ENCODE measurements at regions not wholly inside any gene's neighbourhood (a gene's known extent, or its start where the extent isn't known, plus 50 kb on each side); places are given as distances from the start of the nearest gene placed in this dataset.

DNA sequence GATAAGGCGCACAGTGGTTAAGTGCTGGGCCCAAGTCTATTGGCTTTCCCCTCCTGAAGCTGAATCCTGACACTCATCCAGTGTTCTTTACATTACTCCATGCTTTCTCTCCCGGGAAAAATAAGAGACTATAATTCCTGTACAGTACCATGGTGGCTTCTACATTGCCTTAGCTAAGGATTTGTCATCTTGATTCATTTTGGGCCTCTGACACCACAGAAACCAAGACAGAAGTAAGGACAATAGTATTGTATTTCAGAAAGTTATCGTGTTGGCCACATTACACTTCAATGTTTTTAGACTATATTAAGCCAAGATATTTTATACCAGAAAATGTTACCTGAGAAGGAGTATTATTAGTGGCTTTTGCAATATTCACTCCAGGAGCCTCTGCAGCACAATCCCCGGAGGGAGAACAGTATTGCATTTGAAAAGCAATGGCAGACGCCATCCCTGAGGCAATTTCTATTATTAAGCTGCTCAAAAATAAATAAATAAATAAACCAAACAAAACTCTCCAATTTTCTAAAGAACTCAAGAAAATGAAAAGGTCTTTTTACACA is 267.9 kb downstream of the ENC1 start:
- Histone ChIP-seq H3K27ac (ENCODE audit: insufficient read depth, low read depth, low read length, poor library complexity, severe bottlenecking) (no peak overlapping the region), H3K4me3 (ENCODE audit: insufficient read depth, low read depth, low read length) (no peak overlapping the region), H3K27me3 (ENCODE audit: control insufficient read depth, insufficient read depth, low read length, poor library complexity, severe bottlenecking) (no peaks in the 10 kb centered on the region), H3K36me3 (ENCODE audit: control insufficient read depth, insufficient read depth, low read length) (no peaks in the 10 kb centered on the region), H3K4me1 (ENCODE audit: control insufficient read depth, insufficient read depth, low read length) (peaks cover 8% of the 10 kb centered on the region), H3K9me3 (ENCODE audit: control insufficient read depth, low read length) (no peaks in the 10 kb centered on the region)
- WGBS, 2 experiments: 75 to 83% methylated on average over 4 to 5 of the region's 5 CpGs

- Histone ChIP-seq H3K27ac (ENCODE audit: insufficient read depth, low read depth, low read length, poor library complexity, severe bottlenecking) (no peak overlapping the region), H3K27me3 (ENCODE audit: control insufficient read depth, insufficient read depth, low read length, poor library complexity, severe bottlenecking) (no peaks in the 10 kb centered on the region), H3K4me3 (ENCODE audit: insufficient read depth, low read depth, low read length) (no peak overlapping the region), H3K4me1 (ENCODE audit: control insufficient read depth, insufficient read depth, low read length) (peaks cover 13% of the 10 kb centered on the region), H3K9me3 (ENCODE audit: control insufficient read depth, low read length) (no peaks in the 10 kb centered on the region), H3K36me3 (ENCODE audit: control insufficient read depth, insufficient read depth, low read length) (no peaks in the 10 kb centered on the region)
- 75 to 84% methylated on average over 3 of the region's 3 CpGs for WGBS, 2 experiments
Observed at GRCh38 chr5:74372051-74372450, 268.5 kb downstream of the ENC1 start.

GRCh38 chr5:74371621-74372020 is 268.9 kb downstream of the ENC1 start:
- no peaks in the 10 kb centered on the region for H3K36me3 ChIP-seq (ENCODE audit: control insufficient read depth, insufficient read depth, low read length)
- no peaks in the 10 kb centered on the region for H3K9me3 ChIP-seq (ENCODE audit: control insufficient read depth, low read length)
- 95 to 99% methylated on average over 5 of the region's 5 CpGs for WGBS, 2 experiments
- H3K4me1 ChIP-seq (ENCODE audit: control insufficient read depth, insufficient read depth, low read length): peaks cover 14% of the 10 kb centered on the region
- H3K27ac ChIP-seq (ENCODE audit: insufficient read depth, low read depth, low read length, poor library complexity, severe bottlenecking): no peak overlapping the region
- H3K4me3 ChIP-seq (ENCODE audit: insufficient read depth, low read depth, low read length): no peak overlapping the region
- H3K27me3 ChIP-seq (ENCODE audit: control insufficient read depth, insufficient read depth, low read length, poor library complexity, severe bottlenecking): no peaks in the 10 kb centered on the region

DNA sequence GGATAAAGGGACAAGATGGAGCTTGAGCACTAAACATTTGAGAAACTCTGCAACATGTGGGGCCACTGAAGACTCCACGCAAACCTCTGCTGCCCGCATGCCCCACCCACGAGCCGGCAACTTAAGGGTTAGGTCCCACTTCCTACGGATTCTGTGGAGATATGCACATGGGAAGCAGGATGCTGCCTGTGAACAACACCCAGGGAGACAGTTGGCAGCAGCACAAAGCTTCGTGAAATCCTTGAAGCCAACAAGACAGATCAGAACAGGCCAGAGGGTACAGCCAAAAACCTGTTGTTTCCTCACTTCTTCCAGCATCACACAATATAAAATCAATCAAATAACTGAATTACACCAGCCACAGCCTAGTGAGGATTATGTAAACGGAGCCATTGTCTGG is 270.4 kb downstream of the ENC1 start:
- 89 to 91% methylated on average over 7 of the region's 7 CpGs for WGBS, 2 experiments
- Histone ChIP-seq H3K27ac (ENCODE audit: insufficient read depth, low read depth, low read length, poor library complexity, severe bottlenecking) (no peak overlapping the region), H3K27me3 (ENCODE audit: control insufficient read depth, insufficient read depth, low read length, poor library complexity, severe bottlenecking) (no peaks in the 10 kb centered on the region), H3K9me3 (ENCODE audit: control insufficient read depth, low read length) (no peaks in the 10 kb centered on the region), H3K4me3 (ENCODE audit: insufficient read depth, low read depth, low read length) (no peak overlapping the region), H3K4me1 (ENCODE audit: control insufficient read depth, insufficient read depth, low read length) (peaks cover 14% of the 10 kb centered on the region), H3K36me3 (ENCODE audit: control insufficient read depth, insufficient read depth, low read length) (no peaks in the 10 kb centered on the region)

DNA sequence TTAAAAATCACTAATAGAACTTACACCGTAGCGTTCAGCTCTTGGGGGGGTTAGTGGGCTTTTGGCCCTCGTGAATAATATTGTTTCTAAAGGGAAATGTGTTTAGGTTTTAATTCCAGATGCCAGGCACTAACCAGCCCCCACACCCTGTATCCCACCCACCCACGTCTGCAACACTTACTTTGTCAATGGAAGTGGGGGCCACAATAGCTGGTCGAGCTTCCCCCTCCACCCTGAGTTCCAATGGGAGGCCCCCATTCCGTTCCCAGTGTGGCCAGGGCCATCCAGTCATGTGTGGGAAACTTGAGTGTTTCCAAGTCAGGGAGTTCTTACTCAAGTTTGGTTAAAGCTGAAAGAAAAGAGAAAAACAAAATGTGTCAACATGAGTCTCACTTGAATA is 271.4 kb downstream of the ENC1 start:
- H3K27ac ChIP-seq (ENCODE audit: insufficient read depth, low read depth, low read length, poor library complexity, severe bottlenecking): no peak overlapping the region
- no peaks in the 10 kb centered on the region for H3K9me3 ChIP-seq (ENCODE audit: control insufficient read depth, low read length)
- 96 to 100% methylated on average over 3 to 4 of the region's 6 CpGs for WGBS, 2 experiments
- H3K4me1 ChIP-seq (ENCODE audit: control insufficient read depth, insufficient read depth, low read length): peaks cover 14% of the 10 kb centered on the region
- no peaks in the 10 kb centered on the region for H3K27me3 ChIP-seq (ENCODE audit: control insufficient read depth, insufficient read depth, low read length, poor library complexity, severe bottlenecking)
- H3K4me3 ChIP-seq (ENCODE audit: insufficient read depth, low read depth, low read length): no peak overlapping the region
- H3K36me3 ChIP-seq (ENCODE audit: control insufficient read depth, insufficient read depth, low read length): no peaks in the 10 kb centered on the region

DNA sequence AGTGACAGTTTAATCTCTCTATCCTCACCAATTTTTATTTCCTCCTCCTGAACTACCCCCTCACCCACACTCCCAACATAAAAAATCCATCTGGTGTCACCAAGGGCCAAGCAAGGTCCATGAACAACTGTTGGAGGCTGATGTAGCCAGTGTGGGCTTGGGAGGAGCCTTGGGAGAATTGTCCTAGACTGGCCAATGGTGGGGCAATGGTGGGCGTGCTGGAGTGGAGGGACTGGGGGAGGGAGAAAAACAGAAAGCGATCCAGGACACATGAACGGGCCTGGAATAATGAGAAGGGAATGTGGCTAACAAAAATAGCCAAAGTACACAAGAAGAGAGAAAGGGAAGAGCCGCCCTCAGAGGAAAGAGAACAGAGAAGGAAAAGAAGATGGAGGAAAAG is 272.6 kb downstream of the ENC1 start:
- Histone ChIP-seq H3K4me1 (ENCODE audit: control insufficient read depth, insufficient read depth, low read length) (peaks cover 14% of the 10 kb centered on the region), H3K9me3 (ENCODE audit: control insufficient read depth, low read length) (no peaks in the 10 kb centered on the region), H3K27ac (ENCODE audit: insufficient read depth, low read depth, low read length, poor library complexity, severe bottlenecking) (no peak overlapping the region), H3K4me3 (ENCODE audit: insufficient read depth, low read depth, low read length) (no peak overlapping the region), H3K27me3 (ENCODE audit: control insufficient read depth, insufficient read depth, low read length, poor library complexity, severe bottlenecking) (no peaks in the 10 kb centered on the region), H3K36me3 (ENCODE audit: control insufficient read depth, insufficient read depth, low read length) (no peaks in the 10 kb centered on the region)
- WGBS, 2 experiments: 87 to 95% methylated on average over 4 of the region's 4 CpGs

GRCh38 chr5:74367241-74367733 is 273.2 kb downstream of the ENC1 start:
- H3K27ac ChIP-seq (ENCODE audit: insufficient read depth, low read depth, low read length, poor library complexity, severe bottlenecking): no peak overlapping the region
- peaks cover 14% of the 10 kb centered on the region for H3K4me1 ChIP-seq (ENCODE audit: control insufficient read depth, insufficient read depth, low read length)
- 68 to 74% methylated on average over 4 of the region's 4 CpGs for whole genome bisulfite sequencing, 2 experiments
- no peak overlapping the region for H3K4me3 ChIP-seq (ENCODE audit: insufficient read depth, low read depth, low read length)
- no peaks in the 10 kb centered on the region for H3K27me3 ChIP-seq (ENCODE audit: control insufficient read depth, insufficient read depth, low read length, poor library complexity, severe bottlenecking)
- H3K36me3 ChIP-seq (ENCODE audit: control insufficient read depth, insufficient read depth, low read length): no peaks in the 10 kb centered on the region
- no peaks in the 10 kb centered on the region for H3K9me3 ChIP-seq (ENCODE audit: control insufficient read depth, low read length)

DNA sequence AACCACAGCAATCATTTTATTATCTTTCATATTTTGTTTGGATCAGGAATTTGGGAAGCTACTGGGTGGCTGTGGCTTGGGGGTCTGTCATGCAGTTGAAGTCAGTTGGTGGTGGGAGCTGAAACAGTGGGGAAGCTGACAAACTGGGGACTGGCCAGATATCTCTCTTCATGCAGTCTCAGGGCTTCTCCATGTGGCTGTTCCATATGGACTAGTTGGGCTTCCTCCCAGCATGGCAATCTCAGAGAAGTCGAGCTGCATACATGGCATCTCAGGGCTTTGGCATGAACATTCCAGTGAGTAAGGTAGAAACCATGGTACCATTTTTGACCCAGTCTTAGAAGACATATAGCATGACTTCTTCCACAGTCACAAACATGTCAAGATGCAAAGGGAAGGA is 274.8 kb downstream of the ENC1 start:
- Histone ChIP-seq H3K9me3 (ENCODE audit: control insufficient read depth, low read length) (no peaks in the 10 kb centered on the region), H3K4me3 (ENCODE audit: insufficient read depth, low read depth, low read length) (no peak overlapping the region), H3K27ac (ENCODE audit: insufficient read depth, low read depth, low read length, poor library complexity, severe bottlenecking) (no peak overlapping the region), H3K36me3 (ENCODE audit: control insufficient read depth, insufficient read depth, low read length) (no peaks in the 10 kb centered on the region), H3K4me1 (ENCODE audit: control insufficient read depth, insufficient read depth, low read length) (peaks cover 14% of the 10 kb centered on the region), H3K27me3 (ENCODE audit: control insufficient read depth, insufficient read depth, low read length, poor library complexity, severe bottlenecking) (no peaks in the 10 kb centered on the region)
- WGBS, 2 experiments: 92% methylated on average over 1 of the region's 1 CpG

DNA sequence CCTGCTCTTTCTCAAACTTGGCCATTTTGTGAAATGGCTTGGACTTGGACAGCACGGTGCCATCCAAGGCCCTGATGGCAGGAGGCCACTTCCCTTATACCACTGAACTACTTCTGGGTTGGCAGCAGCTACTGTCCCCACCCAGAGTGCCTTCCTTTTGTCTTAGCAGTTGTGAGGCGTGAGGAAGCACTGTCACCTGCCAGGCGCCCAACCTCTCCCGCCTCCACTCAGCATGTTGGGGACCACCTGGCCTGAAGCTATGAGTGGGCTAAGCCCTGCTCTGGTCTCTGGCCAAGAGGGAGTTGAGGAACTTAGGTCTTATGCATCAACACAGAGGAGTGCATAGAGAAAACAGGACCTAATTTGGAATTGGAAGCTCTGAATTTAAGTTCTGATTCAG is 276.0 kb downstream of the ENC1 start:
- Histone ChIP-seq H3K27me3 (ENCODE audit: control insufficient read depth, insufficient read depth, low read length, poor library complexity, severe bottlenecking) (no peaks in the 10 kb centered on the region), H3K36me3 (ENCODE audit: control insufficient read depth, insufficient read depth, low read length) (no peaks in the 10 kb centered on the region), H3K9me3 (ENCODE audit: control insufficient read depth, low read length) (no peaks in the 10 kb centered on the region), H3K4me3 (ENCODE audit: insufficient read depth, low read depth, low read length) (no peak overlapping the region), H3K27ac (ENCODE audit: insufficient read depth, low read depth, low read length, poor library complexity, severe bottlenecking) (no peak overlapping the region), H3K4me1 (ENCODE audit: control insufficient read depth, insufficient read depth, low read length) (peaks cover 8% of the 10 kb centered on the region)
- 95 to 98% methylated on average over 4 of the region's 4 CpGs for WGBS, 2 experiments

DNA sequence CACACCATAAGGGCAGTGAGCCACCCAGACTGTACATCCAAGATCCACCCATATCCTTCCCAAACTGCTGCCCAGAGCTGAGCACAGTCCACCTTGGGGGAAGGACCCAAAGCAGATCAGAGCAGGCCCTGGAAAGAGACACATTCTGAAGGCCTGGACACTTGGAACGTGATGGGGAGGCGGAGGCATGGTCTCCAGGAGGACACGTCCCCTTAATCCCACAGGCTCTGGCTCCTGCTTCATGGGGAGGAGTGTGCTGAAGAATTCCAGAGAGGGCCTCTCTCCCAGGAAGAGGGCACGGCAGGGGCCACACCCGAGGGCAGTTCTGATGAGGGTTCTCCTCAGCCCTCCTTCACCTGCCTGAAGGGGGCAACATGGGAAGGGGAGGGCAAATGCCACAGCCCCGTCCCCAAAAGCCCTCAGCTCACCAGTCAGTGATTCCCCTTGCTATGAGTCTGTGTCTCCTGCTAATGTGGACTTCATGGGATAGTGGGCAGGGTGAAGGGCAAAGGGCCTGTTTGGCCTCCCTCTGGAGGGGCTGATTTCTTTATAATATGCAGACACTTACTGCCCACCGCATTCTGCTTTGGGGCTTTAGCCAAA is 276.8 kb downstream of the ENC1 start:
- Histone ChIP-seq H3K9me3 (ENCODE audit: control insufficient read depth, low read length) (no peaks in the 10 kb centered on the region), H3K4me3 (ENCODE audit: insufficient read depth, low read depth, low read length) (no peak overlapping the region), H3K27me3 (ENCODE audit: control insufficient read depth, insufficient read depth, low read length, poor library complexity, severe bottlenecking) (no peaks in the 10 kb centered on the region), H3K36me3 (ENCODE audit: control insufficient read depth, insufficient read depth, low read length) (no peaks in the 10 kb centered on the region), H3K4me1 (ENCODE audit: control insufficient read depth, insufficient read depth, low read length) (peaks cover 8% of the 10 kb centered on the region), H3K27ac (ENCODE audit: insufficient read depth, low read depth, low read length, poor library complexity, severe bottlenecking) (no peak overlapping the region)
- WGBS, 2 experiments: 93 to 94% methylated on average over 7 of the region's 7 CpGs

Data from ectodermal cell (in vitro differentiated cells).